Keratinocyte (primary cell): ENCODE measurements at regions not wholly inside any gene's neighbourhood (a gene's known extent, or its start where the extent isn't known, plus 50 kb on each side); places are given as distances from the start of the nearest gene placed in this dataset.

Experiments used
- CTCF ChIP-seq, 3 experiments: IDR thresholded peaks in 1 of 3; conservative IDR thresholded peaks in 1 of 3; optimal IDR thresholded peaks in 1 of 3; 2 replicates in 2 of 3; 3 replicates in 1 of 3; pipeline versions ENCODE3 to v1.5.1; 2011; ENCODE audit warnings: low read length in 3 of 3, mild to moderate bottlenecking in 3 of 3, moderate library complexity in 2 of 3, control low read depth in 1 of 3, inconsistent platforms in 1 of 3; ENCODE audit not compliant: insufficient read depth in 2 of 3; ENCODE audit errors: extremely low read depth in 1 of 3
- EZH2 ChIP-seq: IDR thresholded peaks from one replicate; pipeline ENCODE4 v1.6.1; 2012; ENCODE audit warnings: inconsistent platforms, mild to moderate bottlenecking, low read length, moderate library complexity

GRCh38 chr1:244316407-244316806, 135.3 kb downstream of the ADSS2 start:
- TF ChIP-seq CTCF (optimal IDR thresholded peaks at IDR 0.05 in 1 of 3, IDR thresholded peaks at IDR 0.05 in 1 of 3, conservative IDR thresholded peaks at IDR 0.05 in 1 of 3; ENCODE audit: extremely low read depth in 1 of 3, insufficient read depth in 2 of 3, low read length in 3 of 3): no peak
- TF ChIP-seq EZH2: no peak
